ENCODE measurements at regions not wholly inside any gene's neighbourhood (a gene's known extent, or its start where the extent isn't known, plus 50 kb on each side); places are given as distances from the start of the nearest gene placed in this dataset.

GRCh38 chr3:174767853-174768382, 91.2 kb upstream of the NAALADL2 start:
- TF ChIP-seq ZNF274 (IDR thresholded peaks at IDR 0.05; ENCODE audit: low read depth, low read length): no peak
- no peak for TF ChIP-seq YY1 (IDR thresholded peaks at IDR 0.05; ENCODE audit: insufficient read depth, insufficient read length)
- no peak for TF ChIP-seq SUZ12 (IDR thresholded peaks at IDR 0.05; ENCODE audit: extremely low read depth, insufficient read depth, insufficient read length)

All from NT2/D1 (cell line).